Muscle of leg (tissue), 3 donors: ENCODE measurements at regions not wholly inside any gene's neighbourhood (a gene's known extent, or its start where the extent isn't known, plus 50 kb on each side); places are given as distances from the start of the nearest gene placed in this dataset.

Experiments
- DNase-seq: peaks from one replicate; pipeline ENCODE4 v3.0.0; 2013
- H3K27ac ChIP-seq: one replicate; pipeline ENCODE4 v1.5.1; 2013; ENCODE audit warnings: mild to moderate bottlenecking, low read length, control low read depth
- H3K27me3 ChIP-seq: one replicate; pipeline ENCODE4 v1.6.1; 2013; ENCODE audit warnings: low read length; ENCODE audit not compliant: control insufficient read depth, insufficient read depth
- H3K36me3 ChIP-seq: one replicate; pipeline ENCODE4 v1.6.1; 2013; ENCODE audit warnings: low read length; ENCODE audit not compliant: control insufficient read depth, insufficient read depth
- H3K4me1 ChIP-seq: one replicate; pipeline ENCODE4 v1.6.1; 2013; ENCODE audit warnings: low read length; ENCODE audit not compliant: control insufficient read depth, insufficient read depth
- H3K4me3 ChIP-seq: one replicate; pipeline ENCODE4 v1.5.1; 2013; ENCODE audit warnings: low read length, control low read depth
- H3K9me3 ChIP-seq: replicated peaks from 2 replicates; pipeline ENCODE4 v1.6.1; 2013; ENCODE audit warnings: low read depth, low read length; ENCODE audit not compliant: control insufficient read depth
- WGBS: methylation state at CpG from one replicate; pipeline ENCODE4 v1.1.5; 2013; ENCODE audit warnings: missing lambda C conversion rate; ENCODE audit not compliant: insufficient coverage; 5-methylcytosine and 5-hydroxymethylcytosine counted together

DNA sequence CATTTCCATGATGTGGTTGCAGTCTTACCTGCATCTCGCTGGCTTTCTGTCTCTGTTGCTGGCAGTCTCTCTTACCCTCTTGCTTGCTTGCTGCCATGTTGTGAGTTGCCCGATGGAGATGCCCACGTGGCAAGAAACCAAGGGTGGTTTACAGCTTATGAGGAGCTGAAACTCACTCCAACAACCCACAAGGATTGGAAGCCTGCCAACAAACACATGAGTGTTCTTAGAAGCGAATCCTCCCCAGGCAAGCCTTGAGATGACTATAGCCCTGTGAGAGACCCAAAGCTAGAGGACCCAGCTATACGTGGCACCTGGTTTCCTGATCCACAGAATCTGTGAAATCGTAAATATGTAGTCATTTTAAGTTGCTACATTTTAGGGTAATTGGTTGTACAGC is 490.9 kb upstream of the ADAMTS9 start:
- Histone ChIP-seq H3K36me3 (no peaks in the 10 kb centered on the region), H3K27ac (peak overlapping the region; percentile 3), H3K9me3 (no peaks in the 10 kb centered on the region), H3K27me3 (no peaks in the 10 kb centered on the region), H3K4me3 (no peak overlapping the region), H3K4me1 (peaks cover 13% of the 10 kb centered on the region)
- 83% methylated on average over 1 of the region's 6 CpGs for WGBS
- DNase-seq = no peak

DNA sequence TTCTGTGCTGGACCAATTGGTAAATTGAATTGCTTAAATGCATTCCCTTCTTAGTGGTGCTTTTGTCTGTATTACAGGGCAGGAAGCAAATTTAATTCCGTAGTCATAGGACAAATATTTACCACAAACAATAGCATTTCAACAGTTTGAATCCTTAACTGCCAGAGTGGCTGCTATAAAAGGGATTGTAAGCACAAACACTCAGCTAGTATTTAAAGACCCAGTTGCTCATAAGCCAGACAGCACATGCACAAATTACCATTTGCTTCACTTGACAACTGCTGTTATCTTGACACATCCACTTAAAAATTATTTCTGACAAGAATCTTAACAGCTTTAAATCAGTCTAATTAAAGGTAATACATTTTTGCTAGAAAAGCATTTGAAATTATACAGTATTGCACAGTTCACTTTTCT is 490.2 kb upstream of the ADAMTS9 start:
- peak overlapping the region; percentile 48 for H3K27ac ChIP-seq
- peaks cover 13% of the 10 kb centered on the region for H3K4me1 ChIP-seq
- no peaks in the 10 kb centered on the region for H3K36me3 ChIP-seq
- no CpG with 5 or more reads among the region's 1 CpG for WGBS
- H3K4me3 ChIP-seq = no peak overlapping the region
- peak; percentile 60 for DNase-seq
- H3K9me3 ChIP-seq = no peaks in the 10 kb centered on the region
- H3K27me3 ChIP-seq = no peaks in the 10 kb centered on the region

DNA sequence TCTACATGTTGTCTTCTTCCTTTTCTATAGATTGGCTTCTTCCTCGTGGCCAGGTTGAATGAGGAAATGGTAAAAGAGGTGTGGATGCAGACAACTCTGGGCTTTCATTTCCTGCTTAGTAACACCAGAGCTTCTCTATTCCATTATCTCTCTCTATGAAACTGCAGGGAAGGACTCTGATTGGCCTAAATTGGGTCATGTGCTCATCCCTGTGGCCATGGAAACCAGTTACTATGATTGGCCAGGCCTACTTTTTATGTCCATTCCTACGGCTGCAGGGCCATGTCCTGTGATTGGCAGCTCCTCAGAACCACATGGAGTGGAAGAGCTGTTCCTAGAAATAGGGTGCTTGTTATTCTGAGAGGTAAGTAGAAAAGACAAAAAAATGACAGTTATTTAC is 486.9 kb upstream of the ADAMTS9 start:
- no peak for DNase-seq
- no CpG with 5 or more reads among the region's 2 CpGs for WGBS
- Histone ChIP-seq H3K9me3 (no peaks in the 10 kb centered on the region), H3K27me3 (no peaks in the 10 kb centered on the region), H3K4me3 (no peak overlapping the region), H3K4me1 (peaks cover 16% of the 10 kb centered on the region), H3K27ac (no peak overlapping the region), H3K36me3 (no peaks in the 10 kb centered on the region)

DNA sequence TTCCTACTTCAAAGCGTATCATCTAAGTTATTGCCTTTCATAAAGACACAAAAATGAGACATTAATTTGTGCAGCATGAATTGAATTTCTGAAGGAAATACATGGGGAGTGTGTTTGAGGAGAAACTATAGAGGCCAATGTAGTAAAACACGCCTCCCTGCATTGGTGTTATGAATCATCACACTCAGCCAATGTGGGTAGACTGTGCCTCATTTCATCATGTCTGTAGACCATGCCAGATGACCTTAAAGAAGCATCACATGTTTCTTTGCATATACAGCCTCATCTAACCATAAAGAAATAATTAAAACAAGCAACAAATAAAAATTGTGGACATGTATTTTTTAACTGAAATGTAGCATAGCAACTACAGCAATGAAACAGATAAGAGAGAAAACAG is 486.0 kb upstream of the ADAMTS9 start:
- Histone ChIP-seq H3K36me3 (no peaks in the 10 kb centered on the region), H3K9me3 (no peaks in the 10 kb centered on the region), H3K4me1 (peaks cover 21% of the 10 kb centered on the region), H3K27ac (no peak overlapping the region), H3K4me3 (no peak overlapping the region), H3K27me3 (no peaks in the 10 kb centered on the region)
- DNase-seq = no peak
- no CpG with 5 or more reads among the region's 2 CpGs for WGBS

- WGBS = 49% methylated on average over 4 of the region's 5 CpGs
- Histone ChIP-seq H3K36me3 (no peaks in the 10 kb centered on the region), H3K27me3 (no peaks in the 10 kb centered on the region), H3K4me3 (no peak overlapping the region), H3K9me3 (no peaks in the 10 kb centered on the region), H3K27ac (peak overlapping the region; percentile 38), H3K4me1 (peaks cover 15% of the 10 kb centered on the region)
- no peak for DNase-seq
Observed at GRCh38 chr3:65172209-65172608, 484.4 kb upstream of the ADAMTS9 start.

- DNase-seq = peak; percentile 93
- H3K4me3 ChIP-seq = no peak overlapping the region
- H3K27ac ChIP-seq = peak overlapping the region; percentile 90
- H3K9me3 ChIP-seq = no peaks in the 10 kb centered on the region
- H3K27me3 ChIP-seq = no peaks in the 10 kb centered on the region
- 20% methylated on average over 6 of the region's 10 CpGs for WGBS
- H3K36me3 ChIP-seq = no peaks in the 10 kb centered on the region
- H3K4me1 ChIP-seq = peaks cover 15% of the 10 kb centered on the region
Observed at GRCh38 chr3:65170390-65171042, 482.7 kb upstream of the ADAMTS9 start.

DNA sequence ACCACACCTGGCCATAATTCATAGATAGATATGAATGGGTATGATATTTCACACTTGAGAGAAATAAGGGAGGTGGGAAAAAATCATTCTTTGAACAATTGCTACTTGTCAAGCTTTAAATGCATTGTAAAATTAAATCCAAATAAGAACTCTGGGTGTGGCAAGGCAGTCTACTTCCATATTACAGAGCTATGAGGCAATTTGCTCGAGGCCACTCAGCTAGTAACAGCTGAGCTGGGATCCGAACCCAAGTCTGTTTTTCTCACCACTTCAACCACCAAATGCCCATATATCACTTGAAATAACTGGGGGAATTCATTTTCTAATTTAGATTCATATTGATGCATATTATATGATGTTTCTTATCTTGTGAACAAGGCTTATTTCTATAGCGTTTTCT is 482.2 kb upstream of the ADAMTS9 start:
- no CpG with 5 or more reads among the region's 3 CpGs for WGBS

GRCh38 chr3:65168547-65168946 is 480.7 kb upstream of the ADAMTS9 start:
- Histone ChIP-seq H3K9me3 (no peaks in the 10 kb centered on the region), H3K27me3 (no peaks in the 10 kb centered on the region), H3K36me3 (no peaks in the 10 kb centered on the region), H3K27ac (peak overlapping the region; percentile 90), H3K4me3 (no peak overlapping the region), H3K4me1 (peaks cover 15% of the 10 kb centered on the region)
- no CpG with 5 or more reads among the region's 4 CpGs for WGBS
- DNase-seq = peak; percentile 72

More for the DNA sequence above, 482.2 kb upstream of the ADAMTS9 start:
- H3K4me1 ChIP-seq = peaks cover 15% of the 10 kb centered on the region
- H3K27me3 ChIP-seq = no peaks in the 10 kb centered on the region
- H3K36me3 ChIP-seq = no peaks in the 10 kb centered on the region
- DNase-seq = no peak
- peak overlapping the region; percentile 90 for H3K27ac ChIP-seq
- no peaks in the 10 kb centered on the region for H3K9me3 ChIP-seq
- H3K4me3 ChIP-seq = no peak overlapping the region

GRCh38 chr3:65166531-65166930 is 478.7 kb upstream of the ADAMTS9 start:
- Histone ChIP-seq H3K4me3 (no peak overlapping the region), H3K4me1 (peaks cover 15% of the 10 kb centered on the region), H3K27me3 (no peaks in the 10 kb centered on the region), H3K27ac (no peak overlapping the region), H3K9me3 (no peaks in the 10 kb centered on the region), H3K36me3 (no peaks in the 10 kb centered on the region)
- no peak for DNase-seq

DNA sequence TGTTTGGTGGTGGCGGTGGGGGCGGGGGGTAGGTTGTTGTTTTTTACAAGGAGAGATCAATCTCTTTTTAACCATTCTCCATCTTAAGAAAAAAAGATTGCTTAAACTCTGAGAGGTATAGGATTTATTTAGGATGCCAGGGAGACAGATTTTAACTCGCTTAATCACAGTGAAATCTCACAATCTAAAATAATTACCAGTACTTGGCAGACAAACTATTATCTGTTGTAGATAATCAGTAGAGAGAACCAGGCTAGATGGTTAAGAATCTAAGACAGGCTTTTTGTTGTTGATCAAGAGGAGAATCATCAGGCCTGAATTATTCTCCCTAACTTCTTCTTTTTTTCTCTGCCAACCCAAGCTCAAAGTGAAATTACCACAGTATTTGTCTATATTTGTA is 470.2 kb upstream of the ADAMTS9 start:
- Histone ChIP-seq H3K27ac (no peak overlapping the region), H3K36me3 (no peaks in the 10 kb centered on the region), H3K9me3 (peaks cover 2% of the 10 kb centered on the region), H3K4me3 (no peak overlapping the region), H3K27me3 (no peaks in the 10 kb centered on the region), H3K4me1 (no peaks in the 10 kb centered on the region)
- no CpG with 5 or more reads among the region's 3 CpGs for WGBS
- no peak for DNase-seq
